NCI-H1930 (cell line): ENCODE measurements at regions not wholly inside any gene's neighbourhood (a gene's known extent, or its start where the extent isn't known, plus 50 kb on each side); places are given as distances from the start of the nearest gene placed in this dataset.

Experiments used
- DNase-seq, 2 experiments: peaks; one replicate each; lab custom pipeline; 2025; lab: John Stamatoyannopoulos, UW

- no peak for DNase-seq
Observed at GRCh38 chr22:27416511-27417420, 384.8 kb downstream of the MN1 start.

- no peak for DNase-seq
Observed at GRCh38 chr22:27417421-27417814, 384.1 kb downstream of the MN1 start.

GRCh38 chr22:27418261-27418660 is 383.3 kb downstream of the MN1 start:
- DNase-seq = no peak

- DNase-seq = no peak
Observed at GRCh38 chr22:27419473-27419872, 382.1 kb downstream of the MN1 start.

GRCh38 chr22:27420195-27420816 is 381.2 kb downstream of the MN1 start:
- no peak for DNase-seq

GRCh38 chr22:27420817-27421361 is 380.7 kb downstream of the MN1 start:
- no peak for DNase-seq

GRCh38 chr22:27422442-27422841 is 379.1 kb downstream of the MN1 start:
- no peak for DNase-seq

- DNase-seq = no peak
Observed at GRCh38 chr22:27424319-27424718, 377.2 kb downstream of the MN1 start.

- DNase-seq = no peak
Observed at GRCh38 chr22:27429476-27429875, 372.1 kb downstream of the MN1 start.

- DNase-seq = no peak
Observed at GRCh38 chr22:27431081-27431480, 370.5 kb downstream of the MN1 start.

- no peak for DNase-seq
Observed at GRCh38 chr22:27431896-27432295, 369.7 kb downstream of the MN1 start.

GRCh38 chr22:27433099-27433498 is 368.5 kb downstream of the MN1 start:
- no peak for DNase-seq

- no peak for DNase-seq
Observed at GRCh38 chr22:27433585-27434190, 367.9 kb downstream of the MN1 start.

- DNase-seq = no peak
Observed at GRCh38 chr22:27434898-27435297, 366.7 kb downstream of the MN1 start.

GRCh38 chr22:27435844-27436576 is 365.5 kb downstream of the MN1 start:
- no peak for DNase-seq

- no peak for DNase-seq
Observed at GRCh38 chr22:27436591-27436990, 365.0 kb downstream of the MN1 start.

- DNase-seq = no peak
Observed at GRCh38 chr22:27437570-27437969, 364.0 kb downstream of the MN1 start.

GRCh38 chr22:27438271-27438980 is 363.1 kb downstream of the MN1 start:
- DNase-seq = no peak

- DNase-seq = no peak
Observed at GRCh38 chr22:27439131-27439530, 362.4 kb downstream of the MN1 start.

- no peak for DNase-seq
Observed at GRCh38 chr22:27440304-27440865, 361.2 kb downstream of the MN1 start.
